Activated CD8-positive, alpha-beta memory T cell treated with anti-CD3 and anti-CD28 coated beads, Interleukin-2, amount 10 ng/mL, durations not matched to agents 7 days and 5 days (primary cell): ENCODE measurements at regions not wholly inside any gene's neighbourhood (a gene's known extent, or its start where the extent isn't known, plus 50 kb on each side); places are given as distances from the start of the nearest gene placed in this dataset.
A peak's percentile ranks its signal among the peaks of the same experiment; 100 is the strongest.
"Not testable (repeated sequence)": the region's sequence is repeated elsewhere in the genome, so short reads cannot be mapped to it uniquely, and the experiment has no call there.

Experiments
- ATAC-seq: fragments of 150-1000 bp; cut with Tn5 transposase; one replicate; pipeline ENCODE4 v1.10.0; 2021; ENCODE audit warnings: moderate library complexity
- CTCF ChIA-PET: fragments of 350-600 bp; sonication (Branson Sonifier 250); formaldehyde crosslinking; loops from one replicate; lab custom pipeline; 2021; ENCODE audit warnings: antibody characterized with exemption; lab: Charles Lee
- DNase-seq: peaks from one replicate; pipeline ENCODE4 v3.0.0-alpha.2; 2020
- H3K27ac Mint-ChIP-seq: one replicate; pipeline ENCODE4 v1.8.0; 2021; ENCODE audit warnings: mild to moderate bottlenecking, mixed read lengths
- H3K27me3 Mint-ChIP-seq: one replicate; pipeline ENCODE4 v1.8.0; 2021; ENCODE audit warnings: mixed read lengths
- H3K36me3 Mint-ChIP-seq: one replicate; pipeline ENCODE4 v1.8.0; 2021; ENCODE audit warnings: mild to moderate bottlenecking, mixed read lengths
- H3K4me1 Mint-ChIP-seq: one replicate; pipeline ENCODE4 v1.8.0; 2021; ENCODE audit warnings: mixed read lengths
- H3K4me3 Mint-ChIP-seq: one replicate; pipeline ENCODE4 v1.8.0; 2021; ENCODE audit warnings: mild to moderate bottlenecking, moderate library complexity, mixed read lengths
- H3K9me3 Mint-ChIP-seq: one replicate; pipeline ENCODE4 v1.8.0; 2022; ENCODE audit warnings: low read depth, mixed read lengths

DNA sequence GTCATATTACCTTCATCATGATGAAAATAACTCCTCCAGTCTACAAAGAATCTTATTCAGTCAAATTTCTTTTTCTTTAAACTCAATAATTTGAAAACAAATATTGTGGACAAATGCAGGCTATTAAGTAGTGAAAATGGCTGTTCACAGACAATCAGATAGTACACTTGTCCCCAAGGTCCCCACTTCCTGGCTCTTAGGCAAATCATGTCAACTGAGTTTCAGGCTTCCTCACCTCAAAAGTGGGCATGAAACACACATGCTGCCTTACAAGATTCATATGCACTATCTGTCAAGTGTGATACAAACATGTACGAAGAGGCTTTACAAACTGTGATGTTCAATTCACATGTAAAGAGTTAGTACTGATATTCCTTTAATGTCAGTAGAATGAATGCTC is 385.2 kb upstream of the SEMA6A start:
- Mint-ChIP-seq H3K4me1 (no peaks in the 10 kb centered on the region), H3K4me3 (no peak overlapping the region), H3K9me3 (no peaks in the 10 kb centered on the region), H3K27me3 (no peaks in the 10 kb centered on the region), H3K27ac (no peak overlapping the region), H3K36me3 (no peaks in the 10 kb centered on the region)
- CTCF ChIA-PET, result no interaction called here
- no peak for ATAC-seq
- DNase-seq, result no peak

DNA sequence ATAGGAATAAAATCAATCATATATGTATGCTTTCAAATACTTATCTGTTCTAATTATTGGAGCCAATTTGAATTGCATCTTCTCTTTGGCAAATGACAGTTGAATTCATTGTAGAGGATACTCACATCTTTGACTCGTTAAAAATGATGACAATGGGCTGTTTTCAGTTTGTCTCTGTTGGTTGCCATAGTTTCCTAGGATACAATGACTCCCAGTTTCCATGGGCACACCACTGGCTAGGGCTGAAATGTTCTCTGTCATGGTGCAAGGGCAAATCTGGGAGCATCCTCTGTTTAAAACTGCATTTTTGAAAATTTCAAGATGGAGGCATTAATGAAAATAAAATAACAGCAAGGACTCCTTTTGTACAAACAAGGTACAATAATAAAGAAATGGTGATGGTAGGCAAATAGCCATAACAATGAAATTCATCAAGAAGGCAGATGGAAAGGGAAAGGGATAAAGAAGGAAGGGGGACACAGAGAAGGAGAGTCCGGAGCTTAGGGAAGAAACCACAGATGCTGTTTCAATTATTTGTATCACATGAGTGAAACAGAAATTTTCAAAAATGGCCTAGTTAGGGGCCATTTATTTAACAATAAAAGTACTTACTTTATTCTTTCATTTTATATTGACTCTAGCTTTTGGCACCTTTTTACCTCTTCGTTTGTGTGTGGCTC is 378.8 kb upstream of the SEMA6A start:
- H3K36me3 Mint-ChIP-seq, result no peaks in the 10 kb centered on the region
- CTCF ChIA-PET, result no interaction called here
- no peaks in the 10 kb centered on the region for H3K4me1 Mint-ChIP-seq
- no peaks in the 10 kb centered on the region for H3K9me3 Mint-ChIP-seq
- no peak for ATAC-seq
- DNase-seq, result no peak
- no peak overlapping the region for H3K4me3 Mint-ChIP-seq
- no peak overlapping the region for H3K27ac Mint-ChIP-seq
- H3K27me3 Mint-ChIP-seq, result no peaks in the 10 kb centered on the region

DNA sequence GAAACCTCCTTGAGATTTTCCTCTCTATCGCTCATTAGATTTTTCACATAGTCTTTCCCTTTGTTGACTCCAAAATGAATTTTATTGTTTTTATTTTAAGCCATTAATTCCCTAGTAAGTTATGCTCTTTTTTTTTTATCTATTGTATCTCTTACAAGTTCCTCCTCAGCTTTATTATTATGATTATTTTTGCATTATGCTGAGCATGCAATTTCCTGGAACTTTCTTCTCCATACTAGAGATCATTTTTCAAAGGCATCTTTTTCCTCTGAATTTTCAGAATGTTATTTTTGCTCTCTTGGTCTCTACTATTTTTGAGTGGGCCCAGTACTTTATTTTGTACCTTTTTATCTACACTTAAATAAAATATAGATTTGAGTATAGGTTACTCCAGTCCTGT is 376.6 kb upstream of the SEMA6A start:
- Mint-ChIP-seq H3K4me3 (no peak overlapping the region), H3K27ac (no peak overlapping the region), H3K4me1 (no peaks in the 10 kb centered on the region), H3K9me3 (no peaks in the 10 kb centered on the region), H3K27me3 (no peaks in the 10 kb centered on the region), H3K36me3 (no peaks in the 10 kb centered on the region)
- ATAC-seq, result no peak
- CTCF ChIA-PET, result no interaction called here
- DNase-seq, result no peak

DNA sequence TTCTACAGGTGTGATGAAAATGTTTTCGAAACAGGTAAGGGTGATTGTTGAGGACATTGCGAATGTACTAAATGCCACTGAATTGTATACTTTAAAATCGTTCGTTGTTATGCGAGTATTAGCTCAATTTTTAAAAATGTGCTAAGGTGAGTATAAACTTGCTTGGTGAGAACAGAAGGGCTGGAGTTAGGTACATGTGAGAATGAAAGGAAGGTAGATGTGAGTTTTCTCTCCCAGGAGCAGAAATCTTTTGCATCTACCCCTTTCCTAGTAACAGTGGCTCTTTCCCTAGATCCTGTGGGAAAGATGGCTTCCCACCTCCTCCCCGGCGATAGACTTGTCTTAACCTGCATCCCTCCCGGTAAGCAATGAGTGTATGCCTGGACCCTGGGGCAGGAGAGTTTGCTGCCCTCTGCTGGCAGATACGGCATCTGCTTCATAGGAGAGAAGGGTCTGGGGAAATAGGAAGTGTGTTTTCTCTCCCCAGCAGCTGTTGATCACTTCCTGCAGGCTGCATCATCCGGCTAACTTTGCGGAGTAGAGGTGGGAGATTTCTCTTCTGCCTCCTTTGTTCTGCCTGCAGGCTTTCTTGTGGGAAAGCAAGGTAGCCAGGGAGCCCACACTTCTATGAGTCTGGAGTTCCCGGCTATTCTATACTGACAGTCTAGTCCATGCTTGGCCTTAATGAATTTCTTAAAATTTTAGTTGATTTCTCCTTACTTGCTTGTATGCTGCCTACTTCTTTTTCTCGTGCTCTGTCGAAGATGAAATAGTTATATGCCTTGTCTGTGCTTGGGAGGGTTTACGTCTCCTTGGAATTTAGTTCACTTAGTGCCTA is 373.3 kb upstream of the SEMA6A start:
- H3K27me3 Mint-ChIP-seq, result no peaks in the 10 kb centered on the region
- no peaks in the 10 kb centered on the region for H3K4me1 Mint-ChIP-seq
- ATAC-seq, result peak; percentile 80
- no peak overlapping the region for H3K27ac Mint-ChIP-seq
- H3K9me3 Mint-ChIP-seq, result no peaks in the 10 kb centered on the region
- H3K4me3 Mint-ChIP-seq, result no peak overlapping the region
- H3K36me3 Mint-ChIP-seq, result no peaks in the 10 kb centered on the region
- CTCF ChIA-PET, result interaction anchor here (0.8 to 1.7 kb wide), 2 partner anchors 382 to 809 kb away, joined by 3 to 5 read pairs; no protein-coding TSS in a partner anchor
- peak; percentile 74 for DNase-seq

DNA sequence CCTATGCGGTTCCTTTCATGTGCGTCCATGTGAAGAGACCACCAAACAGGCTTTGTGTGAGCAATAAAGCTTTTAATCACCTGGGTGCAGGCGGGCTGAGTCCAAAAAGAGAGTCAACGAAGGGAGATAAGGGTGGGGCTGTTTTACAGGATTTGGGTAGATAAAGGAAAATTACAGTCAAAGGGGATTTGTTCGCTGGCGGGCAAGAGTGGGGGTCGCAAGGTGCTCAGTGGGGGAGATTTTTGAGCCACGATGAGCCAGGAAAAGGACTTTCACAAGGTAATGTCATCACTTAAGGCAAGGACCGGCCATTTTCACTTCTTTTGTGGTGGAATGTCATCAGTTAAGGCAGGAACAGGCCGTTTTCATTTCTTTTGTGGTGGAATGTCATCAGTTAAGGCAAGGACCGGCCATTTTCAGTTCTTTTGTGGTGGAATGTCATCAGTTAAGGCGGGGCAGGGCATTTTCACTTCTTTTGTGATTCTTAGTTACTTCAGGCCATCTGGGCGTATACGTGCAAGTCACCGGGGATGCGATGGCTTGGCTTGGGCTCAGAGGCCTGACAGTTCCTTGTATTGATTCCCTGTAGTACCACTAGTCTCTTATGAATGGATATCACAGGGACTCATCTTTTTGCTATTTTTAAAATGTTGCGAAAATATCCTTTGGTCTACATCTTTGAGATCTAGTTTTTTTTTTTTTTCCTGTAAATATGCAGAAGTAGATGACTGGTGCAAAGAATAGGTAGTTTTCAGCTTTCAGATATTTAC is 371.2 kb upstream of the SEMA6A start:
- H3K36me3 Mint-ChIP-seq, H3K27ac Mint-ChIP-seq, CTCF ChIA-PET, H3K4me1 Mint-ChIP-seq, H3K27me3 Mint-ChIP-seq, DNase-seq, H3K4me3 Mint-ChIP-seq, ATAC-seq, H3K9me3 Mint-ChIP-seq: not testable (repeated sequence)

DNA sequence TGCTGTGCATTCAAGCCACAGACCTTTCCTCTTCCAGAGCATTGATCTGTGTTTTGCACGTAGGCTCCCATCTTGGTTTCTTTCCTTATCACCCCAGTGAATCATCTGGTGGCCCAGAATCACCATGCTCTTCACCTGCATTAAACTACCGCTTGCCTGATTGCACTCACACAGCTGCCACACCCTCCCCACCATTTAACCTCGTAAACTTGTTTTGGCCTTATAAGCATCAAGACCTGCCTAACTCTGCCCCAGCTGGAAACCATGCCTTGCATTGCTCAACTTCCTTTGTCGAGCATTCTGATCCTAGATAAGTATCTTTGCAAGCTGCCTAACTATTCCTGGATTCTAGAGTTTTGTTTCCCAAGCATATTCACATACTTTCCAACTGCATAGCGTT is 369.6 kb upstream of the SEMA6A start:
- no peak overlapping the region for H3K4me3 Mint-ChIP-seq
- no peaks in the 10 kb centered on the region for H3K36me3 Mint-ChIP-seq
- H3K9me3 Mint-ChIP-seq, result no peaks in the 10 kb centered on the region
- DNase-seq (no peak), ATAC-seq (no peak)
- no peaks in the 10 kb centered on the region for H3K4me1 Mint-ChIP-seq
- CTCF ChIA-PET, result no interaction called here
- H3K27me3 Mint-ChIP-seq, result no peaks in the 10 kb centered on the region
- no peak overlapping the region for H3K27ac Mint-ChIP-seq

DNA sequence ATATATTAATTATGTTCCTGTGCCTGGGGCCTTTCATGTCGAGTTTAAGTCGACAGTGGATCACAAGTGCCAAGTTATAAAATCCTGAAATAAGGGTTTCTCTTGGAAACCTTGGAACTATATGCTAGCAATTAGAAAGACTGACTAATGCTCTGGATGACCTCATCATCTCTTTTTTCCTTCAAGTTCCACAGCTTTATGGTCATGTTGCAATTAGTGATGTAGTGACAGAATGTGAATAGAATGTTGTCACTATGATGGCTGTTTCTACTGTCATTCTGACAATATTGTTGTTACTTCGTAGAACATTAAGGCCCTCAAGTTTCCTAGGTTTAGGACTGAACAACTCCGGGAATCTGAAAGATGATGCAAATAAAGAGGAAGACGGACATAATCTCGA is 368.0 kb upstream of the SEMA6A start:
- Mint-ChIP-seq H3K9me3 (no peaks in the 10 kb centered on the region), H3K4me3 (no peak overlapping the region), H3K27me3 (no peaks in the 10 kb centered on the region), H3K36me3 (no peaks in the 10 kb centered on the region), H3K4me1 (no peaks in the 10 kb centered on the region), H3K27ac (no peak overlapping the region)
- DNase-seq, result no peak
- CTCF ChIA-PET, result no interaction called here
- no peak for ATAC-seq

DNA sequence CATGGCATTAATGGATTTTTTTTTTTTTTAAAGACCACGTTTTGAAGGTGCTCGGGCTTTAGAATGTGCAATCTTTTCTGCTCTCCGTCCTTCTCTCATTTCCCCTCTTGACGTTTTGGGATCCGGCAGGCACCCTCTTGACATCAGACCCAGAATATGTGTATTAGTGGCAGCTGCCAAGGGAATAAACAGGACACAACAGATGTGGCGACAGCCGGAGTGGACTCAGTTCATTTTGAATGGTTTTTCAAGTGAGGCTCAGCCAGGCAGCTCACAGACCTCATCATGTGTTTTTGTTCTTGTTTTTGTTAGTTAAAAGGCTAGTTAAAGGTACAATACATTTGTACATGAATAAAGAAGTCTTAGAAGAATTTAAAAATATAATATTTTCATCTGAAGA is 365.0 kb upstream of the SEMA6A start:
- no peak overlapping the region for H3K27ac Mint-ChIP-seq
- no peaks in the 10 kb centered on the region for H3K27me3 Mint-ChIP-seq
- no peaks in the 10 kb centered on the region for H3K36me3 Mint-ChIP-seq
- H3K4me1 Mint-ChIP-seq, result no peaks in the 10 kb centered on the region
- CTCF ChIA-PET, result no interaction called here
- no peak for ATAC-seq
- no peak for DNase-seq
- no peak overlapping the region for H3K4me3 Mint-ChIP-seq
- H3K9me3 Mint-ChIP-seq, result no peaks in the 10 kb centered on the region

DNA sequence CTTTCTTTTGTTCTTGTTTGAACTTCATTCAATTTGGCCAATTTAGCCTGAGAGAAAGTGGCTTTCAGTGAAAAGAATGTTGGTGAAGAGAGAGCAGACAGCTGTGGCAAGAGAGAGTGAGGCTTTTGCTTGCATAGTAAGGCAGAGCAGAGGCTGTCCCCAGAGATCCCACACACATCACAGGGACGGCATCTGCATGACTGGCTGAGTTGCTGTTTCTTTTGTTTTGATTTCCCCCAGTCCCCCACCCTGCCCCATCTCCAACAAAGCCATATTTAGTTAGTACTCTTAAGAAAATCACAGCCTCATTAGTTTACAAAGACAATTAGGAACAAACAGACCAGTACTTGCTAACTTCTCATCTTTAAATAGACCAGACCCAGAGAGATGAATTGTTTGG is 363.9 kb upstream of the SEMA6A start:
- CTCF ChIA-PET, result no interaction called here
- Mint-ChIP-seq H3K4me3 (no peak overlapping the region), H3K9me3 (no peaks in the 10 kb centered on the region), H3K4me1 (no peaks in the 10 kb centered on the region), H3K27ac (no peak overlapping the region), H3K36me3 (no peaks in the 10 kb centered on the region), H3K27me3 (no peaks in the 10 kb centered on the region)
- ATAC-seq, result no peak
- no peak for DNase-seq

DNA sequence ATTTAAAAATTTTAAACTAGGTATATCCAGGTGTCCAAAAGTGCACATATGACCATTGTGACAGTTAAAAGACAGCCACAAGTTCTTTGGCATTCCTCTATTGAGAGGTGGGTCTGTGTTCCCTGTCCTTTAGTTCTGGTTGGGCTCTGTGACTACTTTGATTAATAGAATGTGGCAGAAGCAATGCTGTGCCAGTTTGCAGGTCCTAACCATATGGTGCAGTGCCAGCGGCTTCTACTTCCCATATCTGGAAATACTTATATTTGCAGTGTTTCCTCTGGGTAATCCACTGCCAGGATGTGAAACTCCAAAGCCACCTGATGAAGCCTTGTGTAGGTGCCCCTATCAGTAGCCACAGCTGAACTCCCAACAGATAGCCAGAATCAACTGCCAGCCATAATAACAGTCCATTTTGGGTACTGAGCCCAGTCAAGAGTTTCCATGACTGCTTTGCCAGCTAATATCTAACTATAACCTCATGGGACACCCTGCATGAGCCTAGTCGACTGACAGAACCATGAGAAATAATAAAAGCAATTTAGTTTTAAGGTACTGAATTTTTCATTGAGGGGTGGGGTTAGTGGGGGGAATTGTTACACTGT is 361.0 kb upstream of the SEMA6A start:
- no peaks in the 10 kb centered on the region for H3K9me3 Mint-ChIP-seq
- H3K27me3 Mint-ChIP-seq, result no peaks in the 10 kb centered on the region
- no peak overlapping the region for H3K4me3 Mint-ChIP-seq
- no peak overlapping the region for H3K27ac Mint-ChIP-seq
- CTCF ChIA-PET, result no interaction called here
- H3K4me1 Mint-ChIP-seq, result no peaks in the 10 kb centered on the region
- DNase-seq (no peak), ATAC-seq (no peak)
- no peaks in the 10 kb centered on the region for H3K36me3 Mint-ChIP-seq

DNA sequence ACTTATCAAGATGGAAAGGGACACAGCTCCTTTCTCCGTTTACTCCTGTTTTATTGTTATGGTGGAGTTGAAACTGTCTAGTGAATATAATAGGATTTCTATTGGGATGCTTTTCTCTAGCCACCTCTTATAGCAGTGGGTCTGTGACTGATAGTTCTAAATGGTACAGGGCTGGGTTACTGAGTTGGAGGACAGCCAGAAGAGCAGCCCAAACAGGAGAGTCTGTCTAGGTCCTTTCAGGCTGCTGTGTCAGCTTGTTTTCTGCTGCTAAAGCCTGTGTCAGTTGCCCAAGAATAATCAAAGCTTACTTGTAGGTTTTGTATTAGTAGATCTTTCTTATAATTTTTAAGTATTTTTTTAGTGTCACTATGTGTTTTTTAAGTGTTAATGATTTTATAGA is 356.0 kb upstream of the SEMA6A start:
- no peak overlapping the region for H3K27ac Mint-ChIP-seq
- H3K4me3 Mint-ChIP-seq, result no peak overlapping the region
- H3K27me3 Mint-ChIP-seq, result peaks cover 3% of the 10 kb centered on the region
- no peaks in the 10 kb centered on the region for H3K9me3 Mint-ChIP-seq
- no peaks in the 10 kb centered on the region for H3K4me1 Mint-ChIP-seq
- CTCF ChIA-PET, result no interaction called here
- DNase-seq (no peak), ATAC-seq (no peak)
- no peaks in the 10 kb centered on the region for H3K36me3 Mint-ChIP-seq

DNA sequence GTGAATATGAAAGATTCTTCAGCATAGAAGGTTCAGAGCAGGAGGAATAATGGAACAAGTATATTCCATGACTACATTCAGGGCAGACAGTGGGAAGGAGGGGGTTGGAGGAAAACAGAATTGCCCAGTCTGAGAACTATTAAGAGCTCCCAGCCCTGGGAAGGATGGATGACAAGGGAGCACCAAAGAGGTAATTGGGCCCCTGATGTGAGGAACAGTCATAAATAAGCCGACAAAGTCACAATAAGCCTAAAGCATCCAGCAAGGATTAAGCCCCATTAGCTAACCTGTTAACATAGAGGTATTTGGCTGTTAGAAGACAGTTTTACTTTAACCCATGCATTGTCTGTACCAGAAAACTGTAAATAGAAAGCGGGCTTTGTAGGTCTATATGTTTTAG is 348.7 kb upstream of the SEMA6A start:
- CTCF ChIA-PET, result no interaction called here
- Mint-ChIP-seq H3K36me3 (no peaks in the 10 kb centered on the region), H3K4me1 (no peaks in the 10 kb centered on the region), H3K9me3 (no peaks in the 10 kb centered on the region), H3K4me3 (no peak overlapping the region), H3K27me3 (no peaks in the 10 kb centered on the region), H3K27ac (no peak overlapping the region)
- DNase-seq, result no peak
- ATAC-seq, result no peak

DNA sequence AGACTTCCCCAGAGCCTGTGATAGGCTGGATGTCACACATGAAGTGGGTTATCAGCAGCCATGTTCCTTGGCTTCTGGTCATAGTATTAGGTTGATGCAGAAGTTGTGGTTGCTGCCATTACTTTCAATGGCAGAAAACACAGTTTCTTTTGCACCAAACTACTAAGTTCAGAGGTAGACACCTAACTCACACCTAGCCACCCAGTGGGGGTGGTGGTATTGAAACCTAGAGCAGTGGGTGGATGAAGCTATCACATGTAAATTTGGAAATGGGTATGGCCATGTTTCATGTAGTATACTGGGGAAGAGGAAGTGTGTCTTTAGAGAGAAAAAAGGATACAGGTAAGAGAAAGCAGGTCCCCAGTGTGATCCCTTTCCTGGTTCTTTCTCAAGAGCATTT is 347.9 kb upstream of the SEMA6A start:
- Mint-ChIP-seq H3K9me3 (no peaks in the 10 kb centered on the region), H3K27me3 (no peaks in the 10 kb centered on the region), H3K4me1 (no peaks in the 10 kb centered on the region), H3K27ac (no peak overlapping the region), H3K4me3 (no peak overlapping the region), H3K36me3 (no peaks in the 10 kb centered on the region)
- DNase-seq, result no peak
- no peak for ATAC-seq
- CTCF ChIA-PET, result no interaction called here
